H1 (cell line): ENCODE measurements at regions not wholly inside any gene's neighbourhood (a gene's known extent, or its start where the extent isn't known, plus 50 kb on each side); places are given as distances from the start of the nearest gene placed in this dataset.

Experiments used
- CTCF ChIA-PET: fragments of 300-600 bp; sonication (Branson Sonifier 250); formaldehyde crosslinking; loops from one replicate; lab custom pipeline; 2021; ENCODE audit not compliant: partially characterized antibody; lab: Charles Lee
- POLR2A ChIA-PET: fragments of 300-600 bp; sonication (Branson Sonifier 250); formaldehyde crosslinking; loops from one replicate; lab custom pipeline; 2021; ENCODE audit warnings: inconsistent platforms; ENCODE audit not compliant: partially characterized antibody; lab: Charles Lee
- DNase-seq, 2 experiments: peaks; one replicate each; pipeline versions ENCODE4 v3.0.0 to v3.0.0-alpha.2; 2010 to 2022; ENCODE audit warnings: low spot score in 2 of 2, low read depth in 1 of 2, mixed read lengths in 1 of 2
- FAIRE-seq: peaks from 2 replicates; lab custom pipeline; 2011; peaks lifted over from hg19 to GRCh38; lab: Jason Lieb, UNC
- H2AFZ ChIP-seq: 2 replicates; pipeline ENCODE4 v1.8.1; 2012; ENCODE audit warnings: low read length, inconsistent platforms
- H2AK5ac ChIP-seq: 2 replicates; pipeline ENCODE4 v1.6.1; 2013; ENCODE audit warnings: low read depth, low read length
- H2BK120ac ChIP-seq: replicated peaks from 2 replicates; pipeline ENCODE3; 2013; ENCODE audit warnings: low read depth, low read length, inconsistent platforms
- H2BK12ac ChIP-seq: 2 replicates; pipeline ENCODE4 v1.6.1; 2013; ENCODE audit warnings: low read depth, low read length
- H2BK15ac ChIP-seq: 2 replicates; pipeline ENCODE4 v1.6.1; 2013; ENCODE audit warnings: low read length
- H2BK20ac ChIP-seq: 2 replicates; pipeline ENCODE4 v1.6.1; 2013; ENCODE audit warnings: low read length
- H2BK5ac ChIP-seq: 2 replicates; pipeline ENCODE4 v1.6.1; 2013; ENCODE audit warnings: low read depth, low read length
- H3K14ac ChIP-seq: 2 replicates; pipeline ENCODE4 v1.6.1; 2013; ENCODE audit warnings: inconsistent platforms; ENCODE audit not compliant: insufficient read length
- H3K18ac ChIP-seq: 2 replicates; pipeline ENCODE4 v1.6.1; 2013; ENCODE audit warnings: low read length; ENCODE audit errors: extremely low read depth
- H3K23ac ChIP-seq: 2 replicates; pipeline ENCODE4 v1.6.1; 2013; ENCODE audit warnings: inconsistent platforms; ENCODE audit not compliant: insufficient read length
- H3K23me2 ChIP-seq: 2 replicates; pipeline ENCODE4 v1.6.1; 2013; ENCODE audit warnings: low read depth, low read length
- H3K27ac ChIP-seq: 2 replicates; pipeline ENCODE4 v1.6.1; 2011; ENCODE audit warnings: low read depth, low read length, inconsistent platforms
- H3K27me3 ChIP-seq, 4 experiments: replicated peaks in 1 of 4; 1 replicate in 1 of 4; 2 replicates in 3 of 4; pipeline versions ENCODE4 v1.6.1 to v1.8.1; 2011 to 2013; ENCODE audit warnings: low read length in 3 of 4, mild to moderate bottlenecking in 3 of 4, inconsistent platforms in 2 of 4, mixed read lengths in 2 of 4, moderate library complexity in 1 of 4; ENCODE audit not compliant: control insufficient read depth in 3 of 4, insufficient read depth in 3 of 4; ENCODE audit errors: extremely low read depth in 1 of 4
- H3K36me3 ChIP-seq, 4 experiments: 2 replicates each; pipeline versions ENCODE4 v1.6.1 to v1.8.1; 2011 to 2013; ENCODE audit warnings: mild to moderate bottlenecking in 4 of 4, low read length in 3 of 4, moderate library complexity in 2 of 4, control low read depth in 1 of 4, inconsistent platforms in 1 of 4; ENCODE audit not compliant: insufficient read depth in 4 of 4, control insufficient read depth in 2 of 4
- H3K4ac ChIP-seq: replicated peaks from 2 replicates; pipeline ENCODE3; 2013; ENCODE audit warnings: low read length, low read depth, mixed read lengths, inconsistent platforms; ENCODE audit not compliant: insufficient read length
- H3K4me1 ChIP-seq, 4 experiments: replicated peaks in 1 of 4; 1 replicate in 1 of 4; 2 replicates in 3 of 4; pipeline versions ENCODE4 v1.6.1 to v1.8.1; 2011 to 2013; ENCODE audit warnings: low read length in 3 of 4, inconsistent platforms in 2 of 4, mixed read lengths in 1 of 4; ENCODE audit not compliant: insufficient read depth in 4 of 4, control insufficient read depth in 3 of 4
- H3K4me2 ChIP-seq, 2 experiments: 2 replicates each; pipeline versions ENCODE4 v1.6.1 to v1.8.1; 2011 to 2013; ENCODE audit warnings: low read depth in 2 of 2, low read length in 2 of 2, control low read depth in 1 of 2, inconsistent platforms in 1 of 2, mild to moderate bottlenecking in 1 of 2; ENCODE audit not compliant: insufficient read depth in 1 of 2
- H3K4me3 ChIP-seq, 4 experiments: fragments of 200-600, 300-600 bp in 1 of 4; sonication (generic), shearing (Covaris generic), sonication (Bioruptor Twin) in 1 of 4; 2 replicates each; pipeline versions ENCODE4 v1.5.1 to v1.8.1; 2011 to 2016; ENCODE audit warnings: low read length in 4 of 4, low read depth in 3 of 4, control low read depth in 2 of 4, inconsistent platforms in 2 of 4, mild to moderate bottlenecking in 2 of 4, mixed read lengths in 1 of 4, moderate library complexity in 1 of 4; ENCODE audit not compliant: insufficient read depth in 2 of 4; ENCODE audit errors: extremely low read depth in 1 of 4
- H3K56ac ChIP-seq: replicated peaks from 2 replicates; pipeline ENCODE3; 2013; ENCODE audit warnings: low read depth, mild to moderate bottlenecking, mixed read lengths, low read length, inconsistent platforms; ENCODE audit not compliant: insufficient read length
- H3K79me1 ChIP-seq: 2 replicates; pipeline ENCODE4 v1.6.1; 2013; ENCODE audit warnings: low read depth, low read length, control low read depth
- H3K79me2 ChIP-seq, 2 experiments: 2 replicates each; pipeline versions ENCODE4 v1.6.1 to v1.8.1; 2012 to 2013; ENCODE audit warnings: low read length in 2 of 2, mild to moderate bottlenecking in 2 of 2, inconsistent platforms in 1 of 2; ENCODE audit not compliant: insufficient read depth in 2 of 2, control insufficient read depth in 1 of 2
- H3K9ac ChIP-seq, 4 experiments: replicated peaks in 1 of 4; 1 replicate in 1 of 4; 2 replicates in 3 of 4; pipeline versions ENCODE4 v1.6.1 to v1.8.1; 2011 to 2013; ENCODE audit warnings: low read depth in 3 of 4, low read length in 3 of 4, control low read depth in 2 of 4, mild to moderate bottlenecking in 2 of 4, moderate library complexity in 2 of 4, inconsistent platforms in 1 of 4; ENCODE audit errors: extremely low read depth in 1 of 4
- H3K9me3 ChIP-seq, 2 experiments: 2 replicates each; pipeline versions ENCODE4 v1.6.1 to v1.8.1; 2012 to 2013; ENCODE audit warnings: mild to moderate bottlenecking in 2 of 2, moderate library complexity in 2 of 2, control low read depth in 1 of 2, inconsistent platforms in 1 of 2, low read depth in 1 of 2, low read length in 1 of 2, mixed read lengths in 1 of 2; ENCODE audit not compliant: insufficient read depth in 2 of 2
- H4K20me1 ChIP-seq, 2 experiments: replicated peaks in 1 of 2; 2 replicates each; pipeline versions ENCODE3 to v1.8.1; 2011 to 2013; ENCODE audit warnings: inconsistent platforms in 2 of 2, low read length in 2 of 2, mild to moderate bottlenecking in 1 of 2; ENCODE audit not compliant: insufficient read depth in 2 of 2, control insufficient read depth in 1 of 2
- H4K5ac ChIP-seq: 2 replicates; pipeline ENCODE4 v1.6.1; 2013; ENCODE audit warnings: low read length, low read depth, mixed read lengths, inconsistent platforms; ENCODE audit not compliant: insufficient read length
- H4K8ac ChIP-seq: 2 replicates; pipeline ENCODE4 v1.8.0; 2013; ENCODE audit warnings: mild to moderate bottlenecking, moderate library complexity, low read length, inconsistent platforms; ENCODE audit not compliant: insufficient read depth; ENCODE audit errors: extremely low read depth
- H4K91ac ChIP-seq: replicated peaks from 2 replicates; pipeline ENCODE3; 2013; ENCODE audit warnings: low read length, mixed read lengths, inconsistent platforms; ENCODE audit not compliant: insufficient read length
- CEBPB ChIP-seq: IDR thresholded peaks from 2 replicates; pipeline ENCODE4 v1.6.1; 2012; ENCODE audit warnings: low read depth, low read length
- CHD2 ChIP-seq: IDR thresholded peaks from 2 replicates; pipeline ENCODE4 v1.6.1; 2012; ENCODE audit warnings: low read length, improper control_type of control experiment
- EGR1 ChIP-seq: IDR thresholded peaks from 2 replicates; pipeline ENCODE4 v1.6.1; 2011; ENCODE audit warnings: low read depth, low read length, borderline replicate concordance
- EZH2 ChIP-seq: fragments of 200-600 bp; sonication (generic); IDR thresholded peaks from 2 replicates; pipeline ENCODE4 v1.7.1; 2012; ENCODE audit warnings: low read depth, mild to moderate bottlenecking, moderate library complexity, low read length, inconsistent platforms; ENCODE audit not compliant: severe bottlenecking
- FOSL1 ChIP-seq: IDR thresholded peaks from 2 replicates; pipeline ENCODE4 v1.6.1; 2011; ENCODE audit warnings: mild to moderate bottlenecking, low read depth, low read length, moderate library complexity; ENCODE audit not compliant: insufficient read depth
- SAP30 ChIP-seq: fragments of 300-600 bp; sonication (generic); IDR thresholded peaks from 2 replicates; pipeline ENCODE4 v1.7.1; 2012; ENCODE audit warnings: low read length, moderate library complexity, mild to moderate bottlenecking, inconsistent platforms; ENCODE audit not compliant: insufficient read depth, insufficient replicate concordance
- WGBS, 2 experiments: shearing (Covaris generic) in 1 of 2; methylation state at CpG; one replicate each; pipeline versions ENCODE4 v1.1.6 to v1.1.7; 2013 to 2015; ENCODE audit warnings: low lambda C conversion rate in 2 of 2, mixed read lengths in 2 of 2, inconsistent platforms in 1 of 2, low coverage in 1 of 2, missing lambda C conversion rate in 1 of 2; ENCODE audit not compliant: insufficient replicate concordance in 2 of 2, insufficient coverage in 1 of 2, insufficient read length in 1 of 2; ENCODE audit errors: extremely low coverage in 1 of 2, missing lambda C conversion rate in 1 of 2; 5-methylcytosine and 5-hydroxymethylcytosine counted together

GRCh38 chr1:5728663-5729355 lies 263.4 kb downstream of the NPHP4 start:
- H2BK12ac ChIP-seq = no peak overlapping the region
- DNase-seq = no peak
- TF ChIP-seq EZH2 (no peak), FOSL1 (no peak), CEBPB (no peak), CHD2 (no peak), SAP30 (no peak), EGR1 (no peak)
- TF ChIP-seq, all 59 proteins: peak for 0
- ChIA-PET POLR2A (interaction anchor here (1.5 kb wide), 1 partner anchor 26 kb away, joined by 4 read pairs; no protein-coding TSS in a partner anchor), CTCF (interaction anchor here (1.0 to 5.4 kb wide), 7 partner anchors 11 to 214 kb away, joined by 3 to 32 read pairs (median 5); no protein-coding TSS in a partner anchor)
- Histone ChIP-seq H4K20me1 (no peaks in the 10 kb centered on the region), H3K14ac (no peak overlapping the region), H2BK120ac (no peak overlapping the region), H3K27me3 (no peaks in the 10 kb centered on the region; a peak in 1 of 7 replicates), H4K5ac (no peak overlapping the region), H3K4me1 (peaks cover 0 to 2% (median 0%) of the 10 kb centered on the region in 4 experiments; a peak in 1 of 7 replicates), H3K4me2 (no peak overlapping the region), H3K18ac (no peak overlapping the region), H3K4me3 (no peak overlapping the region), H3K36me3 (no peaks in the 10 kb centered on the region), H3K79me1 (no peaks in the 10 kb centered on the region), H4K8ac (no peak overlapping the region), H3K4ac (no peak overlapping the region), H4K91ac (no peak overlapping the region), H2AFZ (no peak overlapping the region), H3K9ac (no peak overlapping the region), H3K23ac (no peak overlapping the region), H2BK20ac (no peak overlapping the region), H3K23me2 (no peaks in the 10 kb centered on the region), H3K27ac (no peak overlapping the region), H3K56ac (no peak overlapping the region), H2AK5ac (no peak overlapping the region), H2BK5ac (no peak overlapping the region), H3K9me3 (no peaks in the 10 kb centered on the region), H3K79me2 (no peaks in the 10 kb centered on the region), H2BK15ac (no peak overlapping the region)
- no peak for FAIRE-seq
- 95% methylated on average over 4 of the region's 5 CpGs; no CpG with 5 or more reads in 1 of the 2 experiments for WGBS, 2 experiments
